ENCODE measurements at regions not wholly inside any gene's neighbourhood (a gene's known extent, or its start where the extent isn't known, plus 50 kb on each side); places are given as distances from the start of the nearest gene placed in this dataset.

DNA sequence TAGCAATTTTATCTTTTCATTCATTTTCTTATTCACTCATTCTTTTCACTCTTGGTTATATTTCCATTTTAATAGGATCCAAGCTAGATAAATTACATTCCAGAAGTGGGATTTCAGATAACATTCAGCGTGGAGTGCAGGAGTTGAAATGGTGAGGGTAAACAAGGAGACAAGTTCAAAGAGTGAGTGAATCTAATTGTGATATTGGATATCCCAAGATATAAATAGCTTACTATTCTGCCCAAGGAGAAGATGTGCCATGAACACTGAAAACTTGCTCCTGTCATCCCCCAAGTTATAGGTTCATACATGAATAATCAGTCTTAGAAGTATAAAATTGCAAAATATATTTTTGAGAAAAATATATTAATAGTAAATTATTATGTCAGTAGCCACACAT is 459.3 kb downstream of the CETN3 start:
- no peak overlapping the region for H3K9ac ChIP-seq (replicated peaks; ENCODE audit: extremely low read depth, insufficient read depth, low read length)
- H3K4me3 ChIP-seq (replicated peaks in 1 of 3; ENCODE audit: insufficient read depth in 1 of 3, low read depth in 1 of 3, low read length in 3 of 3) = no peak overlapping the region
- DNase-seq (ENCODE audit: low read depth, low spot score) (no peak), FAIRE-seq (no peak)
- no peaks in the 10 kb centered on the region for H3K36me3 ChIP-seq (ENCODE audit: control insufficient read depth in 2 of 2, extremely low read depth in 1 of 2, insufficient read depth in 2 of 2, low read length in 2 of 2)
- BruUV-seq (replicated peaks) = no TSS peak
- intact Hi-C loops (cut with micrococcal nuclease) (no loop called here), dilution Hi-C loops (cut with MboI; ENCODE audit: extremely low pct_ligation_motif_present, low sequenced_read_pairs) (no loop called here)
- no peaks in the 10 kb centered on the region for H3K27me3 ChIP-seq (ENCODE audit: control insufficient read depth in 2 of 2, insufficient read depth in 2 of 2, low read length in 2 of 2)
- ChIA-PET CTCF (no interaction called here), POLR2A (interaction anchor here (0.5 kb wide), 1 partner anchor 62 kb away, joined by 3 read pairs; no protein-coding TSS in a partner anchor)
- H3K4me1 ChIP-seq (ENCODE audit: control insufficient read depth, extremely low read depth, insufficient read depth, low read length) = no peaks in the 10 kb centered on the region
- no peak for TF ChIP-seq EZH2 (IDR thresholded peaks at IDR 0.05; ENCODE audit: borderline replicate concordance, low read depth, low read length, severe bottlenecking)
- no peak for TF ChIP-seq JUN (IDR thresholded peaks at IDR 0.05; ENCODE audit: borderline replicate concordance, insufficient read depth, insufficient read length, low read depth)
- TF ChIP-seq, protein P1, sequence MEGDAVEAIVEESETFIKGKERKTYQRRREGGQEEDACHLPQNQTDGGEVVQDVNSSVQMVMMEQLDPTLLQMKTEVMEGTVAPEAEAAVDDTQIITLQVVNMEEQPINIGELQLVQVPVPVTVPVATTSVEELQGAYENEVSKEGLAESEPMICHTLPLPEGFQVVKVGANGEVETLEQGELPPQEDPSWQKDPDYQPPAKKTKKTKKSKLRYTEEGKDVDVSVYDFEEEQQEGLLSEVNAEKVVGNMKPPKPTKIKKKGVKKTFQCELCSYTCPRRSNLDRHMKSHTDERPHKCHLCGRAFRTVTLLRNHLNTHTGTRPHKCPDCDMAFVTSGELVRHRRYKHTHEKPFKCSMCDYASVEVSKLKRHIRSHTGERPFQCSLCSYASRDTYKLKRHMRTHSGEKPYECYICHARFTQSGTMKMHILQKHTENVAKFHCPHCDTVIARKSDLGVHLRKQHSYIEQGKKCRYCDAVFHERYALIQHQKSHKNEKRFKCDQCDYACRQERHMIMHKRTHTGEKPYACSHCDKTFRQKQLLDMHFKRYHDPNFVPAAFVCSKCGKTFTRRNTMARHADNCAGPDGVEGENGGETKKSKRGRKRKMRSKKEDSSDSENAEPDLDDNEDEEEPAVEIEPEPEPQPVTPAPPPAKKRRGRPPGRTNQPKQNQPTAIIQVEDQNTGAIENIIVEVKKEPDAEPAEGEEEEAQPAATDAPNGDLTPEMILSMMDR (IDR thresholded peaks at IDR 0.05; ENCODE audit: extremely low read depth in 1 of 2, insufficient read depth in 1 of 2, low read depth in 1 of 2, low read length in 2 of 2) = no peak
- TF ChIP-seq GATA2 (IDR thresholded peaks at IDR 0.05; ENCODE audit: insufficient read depth, insufficient read length, low read depth, low read length) = no peak
- no peak for TF ChIP-seq FOS (IDR thresholded peaks at IDR 0.05; ENCODE audit: borderline replicate concordance, insufficient read depth, low read length)
- TF ChIP-seq MYC (IDR thresholded peaks at IDR 0.05; ENCODE audit: low read depth, low read length) = no peak
- TF ChIP-seq POLR2AphosphoS5 (IDR thresholded peaks at IDR 0.05; ENCODE audit: insufficient read depth, low read depth, low read length) = no peak
- TF ChIP-seq, protein P2, sequence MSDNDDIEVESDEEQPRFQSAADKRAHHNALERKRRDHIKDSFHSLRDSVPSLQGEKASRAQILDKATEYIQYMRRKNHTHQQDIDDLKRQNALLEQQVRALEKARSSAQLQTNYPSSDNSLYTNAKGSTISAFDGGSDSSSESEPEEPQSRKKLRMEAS (IDR thresholded peaks at IDR 0.05; ENCODE audit: insufficient read depth, insufficient read length) = no peak
- TF ChIP-seq POLR2A (IDR thresholded peaks at IDR 0.05; ENCODE audit: low read depth, low read length) = no peak
- no peak overlapping the region for H3K4me2 ChIP-seq (ENCODE audit: insufficient read depth, low read length)
- H3K27ac ChIP-seq (ENCODE audit: insufficient read depth, low read depth, low read length) = no peak overlapping the region
- H3K9me3 ChIP-seq (replicated peaks; ENCODE audit: control insufficient read depth, insufficient read depth, low read length) = no peaks in the 10 kb centered on the region
- H3K79me2 ChIP-seq (ENCODE audit: control insufficient read depth, insufficient read depth, low read length) = no peaks in the 10 kb centered on the region
- no peaks in the 10 kb centered on the region for H4K20me1 ChIP-seq (replicated peaks; ENCODE audit: control insufficient read depth, extremely low read depth, insufficient read depth, low read length)
- no peak overlapping the region for H2AFZ ChIP-seq (ENCODE audit: low read depth, low read length)
- H3K9me1 ChIP-seq (replicated peaks; ENCODE audit: control insufficient read depth, extremely low read depth, insufficient read depth, low read length) = no peaks in the 10 kb centered on the region

Measured in endothelial cell of umbilical vein (primary cell).